Neural progenitor cell (in vitro differentiated cells): ENCODE measurements at regions not wholly inside any gene's neighbourhood (a gene's known extent, or its start where the extent isn't known, plus 50 kb on each side); places are given as distances from the start of the nearest gene placed in this dataset.
A peak's percentile ranks its signal among the peaks of the same experiment; 100 is the strongest.

Experiments
- DNase-seq: peaks from one replicate; pipeline ENCODE4 v3.0.0-alpha.2; 2016; ENCODE audit warnings: low spot score
- H2AFZ ChIP-seq: fragments of 200-600 bp; sonication (generic); replicated peaks from 2 replicates; pipeline ENCODE4 v1.6.1; 2016; ENCODE audit warnings: antibody characterized with exemption
- H3F3A ChIP-seq: fragments of 200-600 bp; sonication (generic); 2 replicates; pipeline ENCODE4 v1.6.1; 2016; ENCODE audit warnings: antibody characterized with exemption, low read depth
- H3K27ac ChIP-seq: fragments of 200-600 bp; sonication (generic); 2 replicates; pipeline ENCODE4 v1.5.1; 2016; ENCODE audit warnings: mild to moderate bottlenecking
- H3K27me3 ChIP-seq: fragments of 200-600 bp; sonication (generic); 2 replicates; pipeline ENCODE4 v1.6.1; 2016; ENCODE audit warnings: mild to moderate bottlenecking, moderate library complexity
- H3K36me3 ChIP-seq: fragments of 200-600 bp; sonication (generic); 2 replicates; pipeline ENCODE4 v1.5.1; 2016
- H3K4me1 ChIP-seq: fragments of 200-600 bp; sonication (generic); 2 replicates; pipeline ENCODE4 v1.6.1; 2016; ENCODE audit warnings: mixed run types
- H3K4me2 ChIP-seq: fragments of 200-600 bp; sonication (generic); 2 replicates; pipeline ENCODE4 v1.6.1; 2016
- H3K4me3 ChIP-seq: fragments of 200-600 bp; sonication (generic); 2 replicates; pipeline ENCODE4 v1.5.1; 2016
- H3K79me2 ChIP-seq: fragments of 200-600 bp; sonication (generic); 2 replicates; pipeline ENCODE4 v1.6.1; 2016; ENCODE audit warnings: low read depth
- H3K9ac ChIP-seq: fragments of 200-600 bp; sonication (generic); 2 replicates; pipeline ENCODE4 v1.6.1; 2016
- H3K9me3 ChIP-seq: fragments of 200-600 bp; sonication (generic); 2 replicates; pipeline ENCODE4 v1.5.1; 2016; ENCODE audit warnings: low read depth
- H4K20me1 ChIP-seq: fragments of 200-600 bp; sonication (generic); 2 replicates; pipeline ENCODE4 v1.6.1; 2016; ENCODE audit warnings: low read depth
- H3K27ac Mint-ChIP-seq: 3 replicates; pipeline ENCODE4 v1.8.0; 2021; ENCODE audit warnings: mixed read lengths
- H3K27me3 Mint-ChIP-seq: 2 replicates; pipeline ENCODE4 v1.8.0; 2022; ENCODE audit warnings: low read depth, mild to moderate bottlenecking, inconsistent platforms, moderate library complexity, mixed read lengths; ENCODE audit not compliant: insufficient read depth
- H3K36me3 Mint-ChIP-seq: 3 replicates; pipeline ENCODE4 v1.8.0; 2021; ENCODE audit warnings: mixed read lengths
- H3K4me1 Mint-ChIP-seq: 3 replicates; pipeline ENCODE4 v1.8.0; 2021; ENCODE audit warnings: mixed read lengths
- H3K4me3 Mint-ChIP-seq: 3 replicates; pipeline ENCODE4 v1.8.0; 2021; ENCODE audit warnings: mild to moderate bottlenecking, moderate library complexity, mixed read lengths
- H3K9me3 Mint-ChIP-seq: 3 replicates; pipeline ENCODE4 v1.8.0; 2020; ENCODE audit warnings: mixed read lengths
- CTCF ChIP-seq: fragments of 200-600 bp; sonication (generic); IDR thresholded peaks from 2 replicates; pipeline ENCODE4 v1.5.1; 2017; ENCODE audit warnings: antibody characterized with exemption, mild to moderate bottlenecking
- EZH2 ChIP-seq: fragments of 200-600 bp; sonication (generic); IDR thresholded peaks from 2 replicates; pipeline ENCODE4 v1.6.1; 2017; ENCODE audit warnings: antibody characterized with exemption, mild to moderate bottlenecking, moderate library complexity
- EZH2phosphoT487 ChIP-seq: fragments of 200-600 bp; sonication (generic); IDR thresholded peaks from 2 replicates; pipeline ENCODE4 v1.6.1; 2017; ENCODE audit warnings: antibody characterized with exemption

GRCh38 chr1:73722055-73722454, 475.9 kb downstream of the LRRIQ3 start:
- H3K4me1 Mint-ChIP-seq: no peaks in the 10 kb centered on the region
- Histone ChIP-seq H3F3A (no peaks in the 10 kb centered on the region), H3K36me3 (no peaks in the 10 kb centered on the region), H3K4me1 (no peaks in the 10 kb centered on the region), H3K9ac (no peak overlapping the region), H2AFZ (no peak overlapping the region), H3K4me2 (no peak overlapping the region), H3K4me3 (no peak overlapping the region), H3K79me2 (no peaks in the 10 kb centered on the region), H4K20me1 (no peaks in the 10 kb centered on the region), H3K9me3 (no peaks in the 10 kb centered on the region), H3K27ac (no peak overlapping the region), H3K27me3 (no peaks in the 10 kb centered on the region)
- H3K27ac Mint-ChIP-seq: no peak overlapping the region
- TF ChIP-seq CTCF (no peak), EZH2phosphoT487 (no peak), EZH2 (no peak)
- peaks cover 4% of the 10 kb centered on the region for H3K27me3 Mint-ChIP-seq
- DNase-seq: no peak
- peaks cover 1% of the 10 kb centered on the region for H3K36me3 Mint-ChIP-seq
- H3K9me3 Mint-ChIP-seq: peaks cover 1% of the 10 kb centered on the region
- no peak overlapping the region for H3K4me3 Mint-ChIP-seq

GRCh38 chr1:73717976-73718375, 480.0 kb downstream of the LRRIQ3 start:
- H3K36me3 ChIP-seq: no peaks in the 10 kb centered on the region

GRCh38 chr1:73711089-73711488, 486.9 kb downstream of the LRRIQ3 start:
- Histone ChIP-seq H3F3A (no peaks in the 10 kb centered on the region), H3K9me3 (no peaks in the 10 kb centered on the region), H3K27ac (no peak overlapping the region), H2AFZ (no peak overlapping the region), H3K4me2 (no peak overlapping the region), H3K79me2 (no peaks in the 10 kb centered on the region), H3K9ac (no peak overlapping the region), H3K4me3 (no peak overlapping the region), H3K4me1 (no peaks in the 10 kb centered on the region), H3K36me3 (no peaks in the 10 kb centered on the region), H3K27me3 (no peaks in the 10 kb centered on the region), H4K20me1 (no peaks in the 10 kb centered on the region)
- TF ChIP-seq EZH2: no peak
- no peak for TF ChIP-seq CTCF
- TF ChIP-seq EZH2phosphoT487: no peak
- Mint-ChIP-seq H3K27me3 (no peaks in the 10 kb centered on the region), H3K36me3 (no peaks in the 10 kb centered on the region), H3K4me1 (peaks cover 7% of the 10 kb centered on the region), H3K27ac (no peak overlapping the region), H3K9me3 (no peaks in the 10 kb centered on the region), H3K4me3 (no peak overlapping the region)
- no peak for DNase-seq

More at GRCh38 chr1:73717976-73718375, 480.0 kb downstream of the LRRIQ3 start:
- H3K27me3 ChIP-seq: no peaks in the 10 kb centered on the region
- Mint-ChIP-seq H3K27me3 (peaks cover 4% of the 10 kb centered on the region), H3K9me3 (peaks cover 1% of the 10 kb centered on the region), H3K4me3 (no peak overlapping the region), H3K36me3 (peaks cover 1% of the 10 kb centered on the region), H3K4me1 (no peaks in the 10 kb centered on the region), H3K27ac (no peak overlapping the region)
- H3K4me2 ChIP-seq: no peak overlapping the region
- H3K27ac ChIP-seq: no peak overlapping the region
- no peak overlapping the region for H3K9ac ChIP-seq
- no peak overlapping the region for H3K4me3 ChIP-seq
- no peaks in the 10 kb centered on the region for H3K4me1 ChIP-seq
- no peak overlapping the region for H2AFZ ChIP-seq
- H3K79me2 ChIP-seq: no peaks in the 10 kb centered on the region
- H3K9me3 ChIP-seq: no peaks in the 10 kb centered on the region
- no peak for DNase-seq
- H3F3A ChIP-seq: no peaks in the 10 kb centered on the region
- TF ChIP-seq CTCF (no peak), EZH2 (no peak), EZH2phosphoT487 (no peak)
- no peaks in the 10 kb centered on the region for H4K20me1 ChIP-seq

GRCh38 chr1:73701826-73702225, 496.1 kb downstream of the LRRIQ3 start:
- peaks cover 45% of the 10 kb centered on the region for H3K4me1 Mint-ChIP-seq
- TF ChIP-seq EZH2phosphoT487 (no peak), CTCF (no peak), EZH2 (no peak)
- no peak overlapping the region for H3K4me3 Mint-ChIP-seq
- H3K4me1 ChIP-seq: no peaks in the 10 kb centered on the region
- no peak for DNase-seq
- no peak overlapping the region for H3K27ac ChIP-seq
- peaks cover 4% of the 10 kb centered on the region for H3K9me3 Mint-ChIP-seq
- H3K27me3 Mint-ChIP-seq: no peaks in the 10 kb centered on the region
- H3K36me3 ChIP-seq: no peaks in the 10 kb centered on the region
- H3K9ac ChIP-seq: no peak overlapping the region
- no peaks in the 10 kb centered on the region for H4K20me1 ChIP-seq
- H3F3A ChIP-seq: no peaks in the 10 kb centered on the region
- no peak overlapping the region for H2AFZ ChIP-seq
- H3K27ac Mint-ChIP-seq: peak overlapping the region; percentile 98
- no peak overlapping the region for H3K4me3 ChIP-seq
- H3K9me3 ChIP-seq: no peaks in the 10 kb centered on the region
- H3K79me2 ChIP-seq: no peaks in the 10 kb centered on the region
- H3K27me3 ChIP-seq: no peaks in the 10 kb centered on the region
- H3K4me2 ChIP-seq: no peak overlapping the region
- H3K36me3 Mint-ChIP-seq: peaks cover 1% of the 10 kb centered on the region
